NCI-H748 (cell line): ENCODE measurements at regions not wholly inside any gene's neighbourhood (a gene's known extent, or its start where the extent isn't known, plus 50 kb on each side); places are given as distances from the start of the nearest gene placed in this dataset.
"Not testable (repeated sequence)": the region's sequence is repeated elsewhere in the genome, so short reads cannot be mapped to it uniquely, and the experiment has no call there.

Experiments used
- DNase-seq: peaks from one replicate; lab custom pipeline; 2025; ENCODE audit not compliant: unreplicated experiment; lab: John Stamatoyannopoulos, UW

DNA sequence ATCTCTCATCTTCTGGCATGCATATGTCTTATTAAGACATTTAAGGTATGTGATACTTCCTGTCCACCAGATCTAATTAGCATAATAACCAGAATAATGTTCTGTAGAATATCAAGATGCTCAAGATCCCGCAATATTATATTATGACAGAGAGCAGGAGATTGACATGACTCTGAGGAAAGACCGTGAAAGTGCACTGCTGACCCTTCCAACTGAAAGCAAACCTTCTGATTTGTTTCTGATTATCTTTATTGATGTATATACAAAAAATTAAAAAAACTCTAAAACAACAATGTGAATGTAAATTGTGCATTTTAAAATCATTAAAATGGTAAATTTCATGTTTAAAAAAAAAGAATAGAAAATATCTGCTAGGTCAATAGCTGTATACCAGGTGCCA, 184.4 kb upstream of the TMEM45B start:
- DNase-seq: no peak

DNA sequence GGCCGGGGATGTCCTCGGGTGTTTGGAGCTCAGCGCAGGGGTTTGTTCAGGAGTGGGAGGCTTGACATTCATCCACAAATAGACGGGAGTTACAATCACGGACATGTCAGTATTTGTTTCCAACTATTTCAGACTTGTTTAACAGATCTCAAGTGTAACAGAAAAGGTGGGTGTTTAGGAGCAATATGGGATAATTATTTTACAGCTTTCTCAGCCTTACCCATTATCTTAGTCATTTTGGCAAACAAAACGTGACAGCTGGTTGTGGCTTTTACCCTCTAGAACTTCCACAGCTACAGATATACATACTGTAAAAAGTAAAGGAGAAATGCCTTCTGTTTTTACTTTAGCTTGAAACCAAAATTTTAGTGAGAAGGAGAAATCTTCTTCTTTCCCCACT, 178.7 kb upstream of the TMEM45B start:
- peak; percentile 18 for DNase-seq

DNA sequence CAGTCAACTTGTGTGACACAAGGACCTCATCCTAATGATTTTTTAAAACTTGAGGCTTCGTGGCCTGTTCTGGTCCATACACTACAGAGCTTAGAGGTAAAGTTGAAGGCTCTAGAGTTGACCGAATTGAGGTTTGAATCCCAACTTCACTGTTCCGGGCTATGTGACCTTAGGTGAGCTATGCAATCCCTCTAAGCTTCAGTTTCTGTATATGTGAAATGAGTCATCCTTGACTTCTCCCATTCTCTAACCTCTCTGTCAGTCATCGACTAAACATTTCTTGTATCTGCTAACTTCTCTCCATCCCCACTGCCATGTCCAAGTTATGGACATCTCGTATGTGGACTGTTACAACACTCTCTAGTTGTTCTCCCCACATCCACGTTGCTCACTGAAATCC, 178.2 kb upstream of the TMEM45B start:
- no peak for DNase-seq

DNA sequence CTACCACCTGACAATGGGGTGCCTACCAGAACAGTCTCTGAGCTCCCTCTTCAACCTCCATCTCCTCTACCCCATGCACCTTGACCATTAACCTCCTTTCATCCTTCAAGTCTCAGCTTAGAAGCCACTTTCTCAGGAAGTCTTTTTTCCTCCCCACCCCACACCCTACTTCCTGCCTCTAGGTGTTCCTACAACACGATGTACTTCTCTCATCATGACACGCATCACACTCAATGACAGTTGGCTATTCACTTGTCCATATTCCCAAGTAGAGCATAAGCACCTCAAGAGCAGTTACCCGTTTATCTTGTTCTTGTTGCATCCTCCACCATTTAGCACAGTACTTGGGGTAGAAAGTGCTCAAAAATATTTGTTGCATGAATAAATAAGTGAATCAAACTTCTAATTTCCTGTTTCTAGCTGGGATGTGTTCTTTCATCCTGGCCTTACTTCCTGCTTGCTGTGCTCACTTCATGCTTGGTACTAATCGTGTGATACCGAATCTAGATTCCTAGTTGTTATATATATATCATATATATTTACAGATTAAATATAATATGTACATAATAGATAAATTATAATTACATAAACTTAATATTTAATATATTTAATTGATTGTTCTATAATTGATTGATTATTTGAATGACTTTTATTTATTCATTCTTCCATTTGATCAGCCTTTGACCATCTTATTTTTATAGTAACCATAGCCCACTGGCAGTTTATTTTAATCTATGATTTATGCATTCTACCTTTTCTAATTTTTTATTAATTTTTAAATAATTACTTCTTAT, 177.5 kb upstream of the TMEM45B start:
- no peak for DNase-seq

DNA sequence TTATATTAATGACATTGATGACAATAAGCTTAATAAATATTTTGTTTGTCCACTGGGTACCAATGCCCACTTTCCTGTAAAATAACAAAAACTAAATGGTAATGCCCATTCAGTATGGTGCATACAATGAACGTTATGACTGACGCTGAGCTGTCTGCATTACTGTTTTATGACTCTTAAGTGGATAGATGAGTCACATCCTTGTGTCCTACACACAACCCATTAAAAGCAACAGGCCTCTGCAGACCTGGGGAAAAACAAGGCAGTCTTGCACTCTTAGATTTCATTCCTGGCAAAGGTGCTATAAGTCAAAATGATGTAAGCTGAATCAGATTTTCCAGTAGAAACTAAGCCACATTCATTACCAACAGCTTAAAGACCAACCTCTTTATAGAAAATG, 176.3 kb upstream of the TMEM45B start:
- DNase-seq: peak; percentile 36

DNA sequence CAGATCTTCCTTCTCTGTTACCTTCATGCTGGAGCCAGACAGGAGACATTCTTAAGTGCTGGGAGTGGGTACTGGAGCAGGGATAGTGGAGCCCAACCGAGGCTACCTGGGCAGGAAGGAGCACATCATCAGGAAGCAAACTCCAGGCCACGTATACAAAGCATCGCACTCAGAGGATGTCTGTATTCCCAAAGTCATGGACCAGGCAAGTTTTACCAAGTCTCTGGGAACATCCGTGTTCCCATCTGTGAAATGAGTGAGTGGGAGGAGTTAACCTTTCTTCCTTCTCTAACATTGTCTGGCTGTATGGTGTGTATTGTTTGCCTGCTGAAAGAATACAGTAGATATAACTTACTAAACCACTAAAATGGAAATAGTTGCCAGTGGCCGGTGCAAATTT, 175.0 kb upstream of the TMEM45B start:
- no peak for DNase-seq

DNA sequence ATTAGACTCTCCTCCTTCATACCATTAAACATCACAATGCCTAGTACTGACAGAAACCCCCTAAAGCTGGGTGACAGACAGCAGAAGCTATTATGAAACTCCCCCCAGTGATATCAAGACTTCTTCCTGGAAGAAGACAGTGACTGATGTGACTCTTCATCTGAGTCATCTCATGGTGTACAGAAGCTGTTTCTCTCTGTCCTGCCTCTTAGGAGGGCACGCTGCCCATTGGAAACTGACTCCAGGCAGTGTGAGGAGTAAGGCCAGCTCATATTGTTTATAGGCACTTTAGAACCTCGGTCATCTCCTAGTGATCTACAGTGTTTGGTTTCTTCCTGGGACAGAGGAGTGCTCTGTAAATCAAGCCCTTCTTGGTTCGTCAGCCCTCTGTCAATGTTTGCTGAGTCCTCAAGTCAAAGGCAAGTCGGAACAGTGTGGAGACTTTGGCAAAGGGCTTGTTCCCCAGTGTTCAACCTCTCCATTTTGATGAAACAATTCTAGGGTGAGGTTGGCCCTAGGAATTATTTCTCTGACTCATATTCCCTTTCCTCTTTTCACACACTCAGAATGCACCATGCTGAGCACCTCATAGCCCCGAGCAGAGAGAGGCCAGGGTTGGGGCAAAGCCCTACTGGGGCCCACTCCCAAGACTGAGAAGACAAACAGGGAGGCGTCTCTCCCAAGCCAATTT, 172.5 kb upstream of the TMEM45B start:
- no peak for DNase-seq

DNA sequence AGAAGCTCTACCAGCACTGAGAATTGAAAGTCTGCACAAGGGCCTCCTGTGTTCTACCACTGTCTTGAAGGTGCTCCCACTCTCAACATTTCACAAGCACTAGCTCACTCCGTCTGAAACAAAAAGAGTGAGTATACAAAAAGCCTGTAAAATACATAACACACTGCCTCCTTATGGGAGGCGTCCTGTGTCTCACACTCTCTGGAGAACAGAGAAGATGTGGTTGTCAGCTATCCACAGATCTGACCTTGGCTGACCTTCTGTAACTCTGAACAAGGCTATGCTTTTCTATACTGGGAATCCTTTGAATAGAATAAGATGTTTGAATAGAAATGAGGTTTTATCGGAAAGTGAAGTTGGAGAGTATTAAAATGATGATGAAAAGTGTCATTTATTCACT, 171.3 kb upstream of the TMEM45B start:
- no peak for DNase-seq

DNA sequence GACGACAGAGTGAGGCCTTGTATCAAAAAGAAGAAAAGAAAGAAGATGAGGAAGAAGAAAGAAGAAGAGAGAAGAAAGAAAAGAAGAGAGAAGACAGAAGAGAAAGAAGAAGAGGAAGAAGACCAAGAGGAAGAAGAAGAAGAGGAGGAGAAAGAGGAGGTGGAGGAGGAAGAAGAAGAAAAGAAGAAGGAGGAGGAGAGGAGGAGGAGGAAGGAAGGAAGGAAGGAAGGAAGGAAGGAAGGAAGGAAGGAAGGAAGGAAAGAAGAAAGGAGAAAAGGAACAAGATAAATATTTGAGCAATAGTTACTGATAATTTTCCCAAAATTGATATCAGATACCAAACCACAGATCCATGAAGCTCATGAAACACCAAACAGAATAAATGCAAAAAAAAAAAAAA, 169.7 kb upstream of the TMEM45B start:
- no peak for DNase-seq

DNA sequence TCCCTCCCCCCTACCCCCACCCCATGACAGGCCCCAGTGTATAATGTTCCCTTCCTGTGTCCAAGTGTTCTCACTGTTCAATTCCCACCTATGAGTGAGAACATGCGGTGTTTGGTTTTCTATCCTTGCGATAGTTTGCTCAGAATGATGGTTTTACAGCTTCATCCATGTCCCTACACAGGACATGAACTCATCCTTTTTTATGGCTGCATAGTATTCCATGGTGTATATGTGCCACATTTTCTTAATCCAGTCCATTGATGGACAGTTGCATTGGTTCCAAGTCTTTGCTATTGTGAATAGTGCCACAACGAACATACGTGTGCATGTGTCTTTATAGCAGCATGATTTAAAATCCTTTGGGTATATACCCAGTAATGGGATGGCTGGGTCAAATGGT, 165.6 kb upstream of the TMEM45B start:
- DNase-seq: not testable (repeated sequence)

DNA sequence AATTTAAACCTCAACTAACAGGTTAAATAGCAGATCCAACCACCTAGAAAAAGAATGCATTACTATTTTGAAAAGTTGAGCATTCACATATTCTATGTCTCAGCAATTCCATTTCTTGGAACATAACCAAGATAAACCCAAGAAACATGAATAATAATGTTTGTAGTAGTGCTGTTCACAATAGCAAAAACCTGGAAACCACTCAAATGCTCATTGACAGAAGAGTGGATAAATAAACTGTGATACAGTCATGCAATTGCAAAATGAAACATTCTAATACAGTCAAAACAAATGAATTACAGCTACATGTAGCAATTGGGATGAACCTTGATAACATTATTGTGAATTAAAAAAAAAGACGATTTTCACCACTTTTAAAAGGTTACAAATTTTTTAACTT, 162.8 kb upstream of the TMEM45B start:
- DNase-seq: no peak

DNA sequence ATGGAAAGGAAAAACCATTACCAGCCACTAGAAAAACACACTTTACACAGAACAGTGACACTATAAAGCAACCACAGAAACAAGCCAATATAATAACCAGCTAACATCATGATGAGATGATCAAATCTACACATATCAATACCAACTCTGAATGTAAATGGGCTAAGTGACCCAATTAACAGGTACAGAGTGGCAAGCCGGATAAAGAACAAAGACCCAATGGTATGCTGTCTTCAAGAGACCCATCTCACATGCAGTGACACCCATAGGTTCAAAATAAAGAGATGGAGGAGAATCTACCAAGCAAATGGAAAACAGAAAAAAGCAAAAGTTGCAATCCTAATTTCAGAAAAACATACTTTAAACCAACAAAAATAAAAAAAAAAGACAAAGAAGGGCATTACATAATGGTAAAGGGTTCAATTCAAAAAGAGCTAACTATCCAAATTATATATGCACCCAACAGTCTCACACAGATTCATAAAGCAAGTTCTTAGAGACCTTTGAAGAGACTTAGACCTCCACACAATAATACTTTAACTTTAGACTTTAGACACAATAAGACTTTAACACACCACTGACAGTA, 160.3 kb upstream of the TMEM45B start:
- no peak for DNase-seq

DNA sequence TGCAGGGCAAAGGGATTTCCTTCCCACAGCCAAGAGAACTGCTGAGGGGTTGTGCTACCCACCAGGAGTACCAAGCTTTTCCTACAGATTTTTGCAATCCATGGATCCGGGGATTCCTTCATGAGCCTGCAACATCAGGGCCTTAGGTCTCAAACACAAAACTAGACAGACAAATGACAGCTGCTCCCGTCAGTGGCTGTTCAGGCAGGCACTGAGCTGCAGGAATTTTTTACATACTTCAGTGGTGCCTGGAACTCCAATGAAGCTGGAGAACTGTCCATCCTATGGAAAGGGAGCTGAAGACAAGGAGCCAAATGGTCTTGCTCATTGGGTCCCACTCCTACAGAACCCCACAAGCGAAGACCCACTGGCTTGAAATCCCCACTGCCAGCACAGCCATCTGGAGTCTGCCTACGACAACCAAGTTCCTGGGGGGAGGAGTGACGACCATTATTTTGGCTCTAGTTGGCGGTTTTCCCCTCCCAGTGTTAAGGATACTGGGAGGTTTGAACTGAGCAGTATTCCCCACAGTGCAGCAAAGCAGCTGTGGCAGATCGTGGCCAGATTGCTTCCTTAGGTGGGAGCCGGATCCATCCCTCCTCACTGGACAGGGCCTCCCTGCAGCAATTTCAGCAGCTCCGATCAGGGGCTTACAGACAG, 157.7 kb upstream of the TMEM45B start:
- no peak for DNase-seq

DNA sequence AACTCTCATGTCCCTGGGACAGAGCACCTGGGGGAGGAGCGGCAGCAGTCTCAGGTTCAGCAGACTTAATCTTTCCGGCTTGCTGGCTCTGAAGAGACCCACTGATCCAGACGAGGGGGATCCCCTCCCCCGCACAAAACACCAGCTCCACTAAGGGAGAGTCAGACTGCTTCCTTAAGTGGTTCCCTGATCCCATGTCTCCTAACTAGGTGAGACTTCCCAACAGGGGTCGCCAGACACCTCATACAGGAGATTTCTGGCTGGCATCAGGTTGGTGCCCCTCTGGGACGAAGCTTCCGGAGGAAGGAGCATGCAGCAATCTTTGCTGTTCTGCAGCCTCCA, 157.2 kb upstream of the TMEM45B start:
- DNase-seq: no peak

DNA sequence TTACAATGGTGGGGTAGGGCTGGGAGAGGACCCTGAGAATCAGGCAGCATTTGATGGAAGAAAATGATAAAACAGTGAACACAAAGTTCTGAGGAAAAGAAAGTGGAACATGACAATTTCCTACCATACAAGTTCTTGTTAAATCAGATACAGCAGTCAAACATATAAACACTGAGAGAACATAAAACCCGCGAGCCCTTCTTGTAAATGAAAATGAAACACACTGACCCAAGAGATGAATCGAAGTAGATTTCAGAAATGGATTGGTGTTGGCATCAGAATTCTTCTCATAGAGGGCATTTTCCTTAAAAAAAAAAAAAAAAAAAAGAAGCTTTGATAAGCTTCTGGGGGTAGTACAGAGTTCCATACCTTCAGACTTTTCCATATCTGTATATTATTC, 134.7 kb upstream of the TMEM45B start:
- DNase-seq: no peak

DNA sequence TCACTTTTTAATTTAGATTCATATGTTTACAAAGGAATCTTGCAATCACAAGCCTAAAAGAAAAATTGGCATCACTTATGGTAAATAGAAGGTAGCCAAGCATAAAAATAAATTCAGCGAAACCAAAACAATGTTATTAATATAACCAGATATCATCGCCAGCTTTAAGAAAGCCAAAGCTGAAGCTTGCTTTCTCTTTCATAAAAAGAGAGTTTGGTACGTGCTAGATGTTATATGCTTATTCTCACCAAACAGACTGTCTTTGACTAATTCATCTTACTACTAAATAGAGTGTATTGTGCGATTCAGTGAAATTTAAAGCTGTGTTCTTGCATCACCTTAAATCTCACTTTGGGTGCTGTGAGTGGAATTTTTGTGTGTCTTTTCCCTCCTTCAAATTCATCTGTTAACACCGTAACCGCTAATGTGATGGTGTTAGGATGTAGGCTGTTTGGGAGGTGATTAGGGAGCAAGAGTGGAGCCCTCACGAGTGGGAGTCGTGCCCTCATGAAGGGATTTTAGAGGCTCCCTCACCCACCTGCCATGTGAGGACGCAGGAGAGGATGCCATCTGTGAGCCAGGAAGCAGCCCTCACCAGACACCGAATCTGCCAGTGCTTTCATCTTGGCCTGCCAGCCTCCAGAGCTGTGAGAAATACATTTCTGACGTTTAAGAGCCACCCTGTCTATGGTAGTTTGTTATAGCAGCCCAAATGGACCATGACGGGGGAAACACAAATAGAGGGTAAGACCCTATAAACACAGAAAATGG, 134.1 kb upstream of the TMEM45B start:
- DNase-seq: no peak

DNA sequence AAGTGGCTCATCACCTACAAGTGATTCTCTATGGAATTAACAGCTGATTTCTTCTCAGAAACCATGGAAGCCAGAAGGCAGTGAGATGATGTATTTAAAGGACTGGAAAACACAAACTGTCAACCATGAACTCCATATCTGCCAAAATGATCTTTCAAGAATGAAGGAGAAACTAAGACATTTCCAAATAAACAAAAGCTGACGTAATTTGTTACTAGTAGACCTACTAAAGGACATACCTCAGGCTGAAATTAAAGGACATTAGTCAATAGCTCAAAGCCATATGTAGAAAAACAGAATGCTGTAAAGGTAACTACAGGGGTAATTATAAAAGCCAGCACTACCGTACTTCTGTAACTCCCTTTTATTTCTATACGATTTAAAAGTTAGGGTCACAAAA, 129.4 kb upstream of the TMEM45B start:
- no peak for DNase-seq

DNA sequence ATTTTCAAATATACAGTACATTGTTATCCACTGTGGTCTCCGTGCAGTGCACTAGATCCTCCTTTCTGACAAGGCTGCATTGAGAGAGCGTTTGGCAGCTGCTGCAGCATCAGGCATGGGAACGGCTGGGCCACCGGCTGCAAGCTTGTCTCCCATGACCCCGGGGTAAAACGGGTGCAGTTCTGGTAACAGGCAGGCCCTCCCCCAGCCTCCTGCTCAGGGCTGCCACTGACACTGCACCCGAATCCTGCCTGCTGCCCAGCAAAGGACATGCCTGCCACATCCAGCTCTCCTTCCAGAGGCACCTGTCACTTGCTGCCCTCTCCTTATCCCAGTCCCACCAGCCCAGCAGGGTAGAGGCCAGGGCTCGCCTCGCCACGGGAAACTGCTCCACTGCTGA, 124.5 kb upstream of the TMEM45B start:
- DNase-seq: no peak

DNA sequence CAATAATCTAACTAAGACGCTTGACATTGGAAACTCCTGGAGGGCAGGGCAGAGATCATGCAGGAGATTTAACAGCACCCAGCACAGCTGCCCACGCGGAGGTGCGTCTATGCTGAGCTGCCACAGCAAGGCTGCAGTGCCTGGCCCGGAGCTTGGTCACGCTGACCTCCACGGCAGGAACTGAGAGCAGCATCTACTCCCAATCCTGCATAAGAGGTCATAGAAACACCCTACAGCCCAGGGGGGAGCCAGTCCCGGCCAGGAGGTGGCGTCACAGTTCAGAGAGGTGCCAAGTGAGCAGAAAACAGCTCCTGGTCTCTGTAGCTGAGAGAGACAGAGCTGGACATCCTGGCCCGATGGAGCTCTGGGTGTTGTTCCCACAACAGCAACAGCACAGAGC, 121.1 kb upstream of the TMEM45B start:
- no peak for DNase-seq

DNA sequence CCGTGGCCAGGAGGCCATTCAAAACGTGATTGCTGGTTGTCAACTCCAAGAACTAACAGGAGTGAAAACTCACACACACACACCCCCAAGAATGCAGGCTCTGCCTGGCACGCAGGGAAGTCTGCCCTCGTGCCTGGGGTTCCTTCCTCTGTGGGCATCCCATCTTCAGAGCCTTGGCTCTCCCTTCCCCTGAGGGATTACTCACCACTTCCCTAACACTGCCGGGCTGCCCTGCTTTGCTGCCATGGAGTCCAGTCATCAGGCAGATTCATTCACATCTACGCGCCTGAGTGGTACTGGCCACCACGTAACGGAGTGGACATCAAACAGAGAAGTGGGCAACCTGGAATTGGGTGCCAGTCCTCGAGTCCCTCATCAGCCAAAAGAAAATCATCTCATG, 120.7 kb upstream of the TMEM45B start:
- no peak for DNase-seq

DNA sequence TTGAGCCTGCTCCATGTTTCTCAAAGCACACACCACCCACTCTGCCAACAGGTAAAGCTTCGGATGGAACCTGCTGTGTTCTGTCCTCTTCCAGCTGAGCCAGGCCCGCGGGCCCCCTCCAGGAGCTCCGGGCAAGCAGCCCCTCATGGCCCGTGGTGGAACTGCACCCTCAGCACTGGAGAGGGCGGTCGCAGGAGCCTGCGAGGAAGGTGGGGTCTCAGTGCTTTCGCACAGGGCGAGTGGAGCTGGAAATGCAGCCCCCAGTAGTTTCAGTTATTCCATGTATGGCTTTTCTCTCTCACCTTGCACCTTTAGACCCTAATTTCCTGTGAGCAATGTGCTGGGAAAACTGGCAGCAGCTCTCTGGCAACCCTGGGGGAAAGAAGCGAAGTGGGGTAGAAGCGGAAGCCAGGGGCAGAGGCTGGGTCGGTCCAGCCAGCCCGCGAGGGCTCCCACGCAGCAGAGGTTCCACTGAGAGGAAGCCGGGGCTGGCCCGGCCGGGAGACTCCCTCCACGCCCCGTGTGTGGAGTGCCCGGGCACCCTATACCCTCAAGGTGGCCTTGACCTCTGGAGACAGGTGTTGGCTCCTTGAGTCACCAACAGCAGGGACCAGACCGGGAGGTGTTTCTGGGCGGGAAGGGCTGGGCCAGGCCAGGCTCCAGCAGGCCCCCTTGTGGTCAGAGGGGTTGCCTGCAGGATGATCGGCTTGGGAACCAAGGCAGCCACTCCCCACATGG, 119.9 kb upstream of the TMEM45B start:
- DNase-seq: peak; percentile 57
